ENCODE measurements at regions not wholly inside any gene's neighbourhood (a gene's known extent, or its start where the extent isn't known, plus 50 kb on each side); places are given as distances from the start of the nearest gene placed in this dataset.

DNA sequence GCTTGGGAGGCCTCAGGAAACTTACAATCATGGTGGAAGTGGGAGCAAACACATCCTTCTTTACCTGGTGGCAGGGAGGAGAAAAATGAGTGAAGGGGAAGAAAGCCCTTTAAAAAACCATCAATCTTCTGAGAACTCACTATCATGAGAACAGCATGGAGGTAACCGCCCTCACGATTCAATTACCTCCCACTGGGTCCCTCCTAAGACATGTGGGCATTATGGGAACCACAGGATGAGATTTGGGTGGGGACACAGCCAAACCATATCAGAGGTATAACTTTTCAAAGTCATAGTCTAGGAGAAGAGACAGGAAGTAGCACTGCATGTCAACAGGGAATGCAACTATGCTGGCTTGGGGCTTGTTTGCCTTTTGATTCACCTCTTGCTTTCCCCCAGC is 59.9 kb upstream of the DTNBP1 start:
- H3K36me3 ChIP-seq (ENCODE audit: control insufficient read depth, insufficient read depth, low read length) = no peaks in the 10 kb centered on the region
- H3K4me1 ChIP-seq (ENCODE audit: control insufficient read depth, insufficient read depth, low read length, poor library complexity, severe bottlenecking) = no peaks in the 10 kb centered on the region
- 80% methylated on average over 1 of the region's 2 CpGs; no CpG with 5 or more reads in 1 of the 2 experiments for WGBS, 2 experiments (ENCODE audit: insufficient coverage in 2 of 2)
- no peaks in the 10 kb centered on the region for H3K9me3 ChIP-seq (ENCODE audit: control insufficient read depth, low read length)
- H3K27ac ChIP-seq (ENCODE audit: low read depth, low read length, severe bottlenecking) = no peak overlapping the region
- H3K4me3 ChIP-seq (ENCODE audit: extremely low read depth, insufficient read depth, low read length, poor library complexity, severe bottlenecking) = no peak overlapping the region

DNA sequence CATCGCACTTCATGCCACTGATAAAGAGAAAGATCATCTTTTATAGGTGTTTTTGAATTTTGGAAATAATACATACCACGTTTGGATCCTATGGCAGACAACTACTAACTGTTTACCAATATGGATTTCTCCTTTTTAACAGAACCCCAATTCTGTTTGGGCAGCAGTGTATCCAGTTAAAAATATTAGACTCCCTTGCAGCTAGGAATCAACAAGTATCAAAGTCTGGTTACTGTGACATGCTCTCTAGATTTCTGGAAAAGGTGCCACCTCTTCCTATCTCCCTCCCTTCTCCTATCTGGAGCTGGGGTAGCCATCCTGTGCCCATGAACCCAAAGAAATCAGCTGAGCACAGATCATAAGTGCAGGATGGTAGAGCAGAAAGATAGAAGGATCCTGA is 54.1 kb upstream of the DTNBP1 start:
- Histone ChIP-seq H3K4me3 (ENCODE audit: extremely low read depth, insufficient read depth, low read length, poor library complexity, severe bottlenecking) (no peak overlapping the region), H3K36me3 (ENCODE audit: control insufficient read depth, insufficient read depth, low read length) (no peaks in the 10 kb centered on the region), H3K9me3 (ENCODE audit: control insufficient read depth, low read length) (peaks cover 8% of the 10 kb centered on the region), H3K27ac (ENCODE audit: low read depth, low read length, severe bottlenecking) (no peak overlapping the region), H3K4me1 (ENCODE audit: control insufficient read depth, insufficient read depth, low read length, poor library complexity, severe bottlenecking) (no peaks in the 10 kb centered on the region)
- 100% methylated on average over 1 of the region's 2 CpGs; no CpG with 5 or more reads in 1 of the 2 experiments for WGBS, 2 experiments (ENCODE audit: insufficient coverage in 2 of 2)

DNA sequence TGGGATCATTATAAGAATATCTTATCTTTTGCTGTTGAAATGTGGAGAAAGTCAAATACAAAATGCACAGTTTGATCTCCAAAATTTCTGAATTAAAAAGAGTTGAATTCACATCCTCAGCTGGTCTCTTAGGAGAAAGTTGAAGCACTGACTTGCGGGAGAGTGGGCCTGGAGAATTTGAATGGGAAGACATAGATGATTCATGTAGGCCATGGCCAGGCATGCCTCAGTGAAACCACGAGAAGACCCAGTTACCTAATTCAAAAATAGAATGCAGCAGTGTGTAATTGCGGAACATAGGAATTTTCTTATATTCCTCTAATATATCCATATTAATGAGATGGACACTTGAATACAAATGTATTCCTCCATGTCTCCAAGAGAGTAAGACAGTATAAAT is 53.0 kb upstream of the DTNBP1 start:
- H3K36me3 ChIP-seq (ENCODE audit: control insufficient read depth, insufficient read depth, low read length) = no peaks in the 10 kb centered on the region
- H3K4me3 ChIP-seq (ENCODE audit: extremely low read depth, insufficient read depth, low read length, poor library complexity, severe bottlenecking) = no peak overlapping the region
- 90 to 100% methylated on average over 1 to 2 of the region's 3 CpGs for WGBS, 2 experiments (ENCODE audit: insufficient coverage in 2 of 2)
- no peaks in the 10 kb centered on the region for H3K4me1 ChIP-seq (ENCODE audit: control insufficient read depth, insufficient read depth, low read length, poor library complexity, severe bottlenecking)
- peaks cover 8% of the 10 kb centered on the region for H3K9me3 ChIP-seq (ENCODE audit: control insufficient read depth, low read length)
- no peak overlapping the region for H3K27ac ChIP-seq (ENCODE audit: low read depth, low read length, severe bottlenecking)

DNA sequence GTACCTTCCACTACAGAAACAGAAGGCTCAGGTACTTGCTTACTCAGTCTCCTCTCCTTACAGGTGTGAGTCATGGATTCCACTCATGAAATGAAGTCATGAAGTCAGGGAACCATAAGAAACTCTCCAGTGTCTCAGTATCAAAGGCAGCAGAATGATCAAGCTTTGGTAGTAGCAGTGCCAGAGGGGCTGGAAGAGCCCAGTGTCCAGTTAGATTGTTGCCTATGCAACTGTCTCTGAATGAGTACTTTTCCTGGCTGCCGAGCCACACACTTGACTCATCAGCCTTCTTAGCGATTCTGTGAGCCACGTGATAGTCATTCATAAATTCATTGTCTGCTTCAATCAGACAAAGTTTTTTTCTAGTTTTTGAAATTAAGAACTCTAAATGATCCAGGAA is 52.2 kb upstream of the DTNBP1 start:
- H3K27ac ChIP-seq (ENCODE audit: low read depth, low read length, severe bottlenecking) = no peak overlapping the region
- WGBS, 2 experiments (ENCODE audit: insufficient coverage in 2 of 2) = 88 to 100% methylated on average over 1 to 2 of the region's 3 CpGs

DNA sequence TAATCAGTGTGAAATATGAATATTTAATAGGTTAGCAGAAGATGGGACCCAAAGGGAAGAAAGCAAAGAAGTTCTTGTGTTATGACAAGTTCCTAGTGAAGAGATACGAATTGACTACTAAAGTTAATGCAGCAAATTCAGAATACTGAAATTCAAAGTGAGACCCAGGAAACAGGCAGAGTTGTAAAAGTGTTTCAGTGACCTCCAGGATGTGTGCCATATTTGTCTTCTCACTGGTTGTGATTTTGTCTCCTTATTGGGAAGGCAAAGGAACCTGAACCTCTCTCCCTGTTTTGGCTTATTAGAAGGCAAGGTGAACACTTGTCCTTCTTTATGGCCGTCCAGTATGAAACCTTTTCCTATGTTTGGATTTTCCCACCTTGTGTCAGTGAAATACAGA is 51.8 kb upstream of the DTNBP1 start:
- no peak overlapping the region for H3K27ac ChIP-seq (ENCODE audit: low read depth, low read length, severe bottlenecking)
- no peaks in the 10 kb centered on the region for H3K4me1 ChIP-seq (ENCODE audit: control insufficient read depth, insufficient read depth, low read length, poor library complexity, severe bottlenecking)
- no peaks in the 10 kb centered on the region for H3K36me3 ChIP-seq (ENCODE audit: control insufficient read depth, insufficient read depth, low read length)
- 71% methylated on average over 1 to 2 of the region's 2 CpGs for WGBS, 2 experiments (ENCODE audit: insufficient coverage in 2 of 2)
- peaks cover 8% of the 10 kb centered on the region for H3K9me3 ChIP-seq (ENCODE audit: control insufficient read depth, low read length)
- no peak overlapping the region for H3K4me3 ChIP-seq (ENCODE audit: extremely low read depth, insufficient read depth, low read length, poor library complexity, severe bottlenecking)

More for the DNA sequence above, 52.2 kb upstream of the DTNBP1 start:
- Histone ChIP-seq H3K4me3 (ENCODE audit: extremely low read depth, insufficient read depth, low read length, poor library complexity, severe bottlenecking) (no peak overlapping the region), H3K4me1 (ENCODE audit: control insufficient read depth, insufficient read depth, low read length, poor library complexity, severe bottlenecking) (no peaks in the 10 kb centered on the region), H3K36me3 (ENCODE audit: control insufficient read depth, insufficient read depth, low read length) (no peaks in the 10 kb centered on the region), H3K9me3 (ENCODE audit: control insufficient read depth, low read length) (peaks cover 8% of the 10 kb centered on the region)

DNA sequence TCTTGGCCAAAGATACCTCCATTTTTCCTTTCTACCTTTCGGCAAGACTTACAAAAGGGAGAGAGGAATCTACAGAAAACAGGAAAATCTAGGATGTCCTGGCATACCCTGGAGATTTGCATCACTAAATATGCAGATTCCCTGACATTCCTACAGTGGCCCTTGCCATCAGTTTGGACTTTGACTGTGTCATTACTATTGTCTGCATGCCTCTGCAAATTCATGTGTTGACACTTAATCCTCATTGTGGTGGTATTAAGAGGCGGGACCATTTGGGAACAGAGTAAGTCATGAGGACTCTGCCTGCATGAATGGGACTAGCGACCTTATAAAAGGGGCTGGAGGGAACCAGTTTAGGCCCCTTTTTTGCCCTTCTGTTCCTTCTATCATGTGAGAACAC is 50.5 kb upstream of the DTNBP1 start:
- H3K27ac ChIP-seq (ENCODE audit: low read depth, low read length, severe bottlenecking) = no peak overlapping the region
- H3K4me3 ChIP-seq (ENCODE audit: extremely low read depth, insufficient read depth, low read length, poor library complexity, severe bottlenecking) = no peak overlapping the region
- 77 to 79% methylated on average over 3 of the region's 3 CpGs for WGBS, 2 experiments (ENCODE audit: insufficient coverage in 2 of 2)

DNA sequence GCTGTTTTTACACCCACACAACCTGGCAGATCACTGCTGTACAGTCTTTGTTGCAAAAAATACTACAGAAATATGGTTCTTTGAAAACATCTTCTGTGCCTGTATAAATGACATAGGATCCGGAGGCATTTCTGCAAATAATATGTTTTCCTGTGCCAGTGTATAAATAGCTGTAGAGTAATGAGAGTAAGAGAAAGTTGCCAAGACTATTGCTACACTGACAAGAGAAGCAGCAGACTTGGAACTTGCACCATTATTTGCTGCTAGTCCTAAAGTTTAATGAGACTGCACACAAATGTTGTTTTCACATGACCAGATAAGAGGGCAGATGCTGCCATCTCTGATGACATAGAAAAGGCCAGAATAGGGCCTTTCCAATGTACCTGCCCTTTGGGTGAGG is 50.0 kb upstream of the DTNBP1 start:
- Histone ChIP-seq H3K9me3 (ENCODE audit: control insufficient read depth, low read length) (peaks cover 8% of the 10 kb centered on the region), H3K4me1 (ENCODE audit: control insufficient read depth, insufficient read depth, low read length, poor library complexity, severe bottlenecking) (no peaks in the 10 kb centered on the region), H3K4me3 (ENCODE audit: extremely low read depth, insufficient read depth, low read length, poor library complexity, severe bottlenecking) (no peak overlapping the region), H3K27ac (ENCODE audit: low read depth, low read length, severe bottlenecking) (no peak overlapping the region), H3K36me3 (ENCODE audit: control insufficient read depth, insufficient read depth, low read length) (no peaks in the 10 kb centered on the region)
- WGBS, 2 experiments (ENCODE audit: insufficient coverage in 2 of 2) = 93 to 100% methylated on average over 1 of the region's 1 CpG

More for the DNA sequence above, 50.5 kb upstream of the DTNBP1 start:
- peaks cover 8% of the 10 kb centered on the region for H3K9me3 ChIP-seq (ENCODE audit: control insufficient read depth, low read length)
- H3K4me1 ChIP-seq (ENCODE audit: control insufficient read depth, insufficient read depth, low read length, poor library complexity, severe bottlenecking) = no peaks in the 10 kb centered on the region
- H3K36me3 ChIP-seq (ENCODE audit: control insufficient read depth, insufficient read depth, low read length) = no peaks in the 10 kb centered on the region

Data from mesodermal cell (in vitro differentiated cells).